ENCODE measurements at regions not wholly inside any gene's neighbourhood (a gene's known extent, or its start where the extent isn't known, plus 50 kb on each side); places are given as distances from the start of the nearest gene placed in this dataset.

- TF ChIP-seq CTCF (IDR thresholded peaks at IDR 0.05) (no peak), POLR2A (IDR thresholded peaks at IDR 0.05) (no peak), POLR2AphosphoS5 (IDR thresholded peaks at IDR 0.05) (no peak)
Measured at GRCh38 chr16:6547131-6547530, 785.5 kb upstream of the RBFOX1 start.
